Omental fat pad (tissue), 3 donors: ENCODE measurements at regions not wholly inside any gene's neighbourhood (a gene's known extent, or its start where the extent isn't known, plus 50 kb on each side); places are given as distances from the start of the nearest gene placed in this dataset.
A peak's percentile ranks its signal among the peaks of the same experiment; 100 is the strongest.

Experiments used
- ATAC-seq: fragments of 150-250 bp; one replicate; pipeline ENCODE4 v1.9.1; 2016; ENCODE audit warnings: mild to moderate bottlenecking, moderate library complexity; ENCODE audit not compliant: low FRiP score
- DNase-seq: peaks from one replicate; pipeline ENCODE4 v3.0.0-alpha.2; 2019; ENCODE audit warnings: low spot score
- CTCF ChIP-seq, 3 donors: fragments of 450-650 bp; IDR thresholded peaks; one replicate each; pipeline ENCODE4 v1.5.1; 2016 to 2017; ENCODE audit warnings: antibody characterized with exemption in 3 of 3, mild to moderate bottlenecking in 3 of 3, moderate library complexity in 2 of 3

GRCh38 chr9:111985315-111985714 is 88.7 kb downstream of the UGCG start:
- no peak for ATAC-seq
- no peak for DNase-seq
- TF ChIP-seq CTCF (IDR thresholded peaks at IDR 0.05), result no peak

- no peak for TF ChIP-seq CTCF (IDR thresholded peaks at IDR 0.05)
- peak; percentile 56 for ATAC-seq
- DNase-seq, result no peak
Measured at GRCh38 chr9:111986035-111986556, 89.5 kb downstream of the UGCG start.
